Mesodermal cell (in vitro differentiated cells): ENCODE measurements at regions not wholly inside any gene's neighbourhood (a gene's known extent, or its start where the extent isn't known, plus 50 kb on each side); places are given as distances from the start of the nearest gene placed in this dataset.

Experiments
- H3K27ac ChIP-seq: 2 replicates; pipeline ENCODE4 v1.7.0; 2013; ENCODE audit warnings: mild to moderate bottlenecking, low read depth, low read length, moderate library complexity; ENCODE audit not compliant: severe bottlenecking
- H3K36me3 ChIP-seq: 2 replicates; pipeline ENCODE4 v1.7.1; 2013; ENCODE audit warnings: mild to moderate bottlenecking, low read length, moderate library complexity; ENCODE audit not compliant: control insufficient read depth, insufficient read depth
- H3K4me1 ChIP-seq: one replicate; pipeline ENCODE4 v1.7.1; 2013; ENCODE audit warnings: mild to moderate bottlenecking, low read length; ENCODE audit not compliant: insufficient read depth, control insufficient read depth, poor library complexity, severe bottlenecking
- H3K4me3 ChIP-seq: 2 replicates; pipeline ENCODE4 v1.7.0; 2013; ENCODE audit warnings: low read length, control low read depth, mild to moderate bottlenecking; ENCODE audit not compliant: insufficient read depth, poor library complexity, severe bottlenecking; ENCODE audit errors: extremely low read depth
- H3K9me3 ChIP-seq: 2 replicates; pipeline ENCODE4 v1.7.1; 2013; ENCODE audit warnings: mild to moderate bottlenecking, low read length, moderate library complexity; ENCODE audit not compliant: control insufficient read depth
- WGBS, 2 experiments: methylation state at CpG; one replicate each; pipeline ENCODE4 v1.1.5; 2013; ENCODE audit warnings: missing lambda C conversion rate in 2 of 2; ENCODE audit not compliant: insufficient coverage in 2 of 2; 5-methylcytosine and 5-hydroxymethylcytosine counted together

DNA sequence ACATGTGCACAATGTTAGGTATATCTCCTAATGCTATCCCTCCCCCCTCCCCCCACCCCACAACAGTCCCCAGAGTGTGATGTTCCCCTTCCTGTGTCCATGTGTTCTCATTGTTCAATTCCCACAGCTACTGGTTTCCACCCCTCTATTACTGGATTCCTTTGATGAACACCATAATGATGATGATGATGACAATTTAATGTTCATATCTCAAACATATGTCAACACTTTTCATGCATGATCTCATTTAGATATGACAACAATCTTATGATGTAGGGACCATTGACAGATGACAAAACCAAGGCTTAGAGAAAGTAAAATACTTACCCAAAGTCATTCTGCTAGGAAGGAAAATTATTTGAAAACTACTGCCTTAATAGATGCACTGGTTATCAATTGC lies 97.6 kb downstream of the TMEM114 start:
- Histone ChIP-seq H3K36me3 (no peaks in the 10 kb centered on the region), H3K4me1 (no peaks in the 10 kb centered on the region), H3K9me3 (no peaks in the 10 kb centered on the region), H3K4me3 (no peak overlapping the region), H3K27ac (no peak overlapping the region)

DNA sequence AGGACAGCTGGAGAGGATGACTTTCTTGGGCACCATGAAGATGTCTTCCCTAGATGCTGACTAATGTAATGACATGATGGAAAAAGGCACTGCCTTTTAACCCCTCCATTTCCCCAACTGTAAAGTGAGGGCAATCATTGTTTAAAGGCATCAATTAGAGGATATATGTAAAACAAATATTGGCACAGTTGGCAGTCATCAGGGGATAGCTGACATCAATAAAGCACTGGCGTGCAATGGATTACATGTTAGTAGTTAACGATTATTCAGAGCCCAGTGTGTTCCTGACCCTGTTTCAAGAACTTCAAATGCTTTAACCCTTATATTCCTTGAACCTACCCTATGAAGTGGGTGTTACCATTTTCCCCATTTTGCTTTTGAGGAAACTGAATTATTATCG lies 100.7 kb downstream of the TMEM114 start:
- Histone ChIP-seq H3K4me1 (no peaks in the 10 kb centered on the region), H3K36me3 (no peaks in the 10 kb centered on the region), H3K9me3 (no peaks in the 10 kb centered on the region), H3K27ac (no peak overlapping the region), H3K4me3 (no peak overlapping the region)
- 80 to 100% methylated on average over 1 to 2 of the region's 3 CpGs for WGBS, 2 experiments

DNA sequence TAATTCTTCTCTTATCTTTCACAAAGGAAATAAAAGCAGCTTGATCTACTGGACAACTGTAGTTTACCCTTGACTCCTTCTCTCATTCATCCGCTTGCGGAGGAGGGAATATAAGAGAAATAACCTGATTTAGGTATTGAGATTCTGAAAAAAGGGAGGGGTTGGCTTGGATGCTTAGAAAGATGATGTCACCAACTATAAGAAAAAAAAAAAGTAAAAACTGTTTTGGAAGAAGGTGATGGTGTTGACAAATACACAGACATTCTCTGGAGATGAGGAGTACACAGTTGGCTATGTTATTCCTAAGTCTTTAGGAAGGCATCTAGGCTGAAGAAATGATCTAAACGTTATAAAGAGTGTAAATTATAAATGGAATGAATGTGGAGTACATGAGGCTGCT lies 103.3 kb downstream of the TMEM114 start:
- Histone ChIP-seq H3K4me1 (no peaks in the 10 kb centered on the region), H3K4me3 (no peak overlapping the region), H3K9me3 (no peaks in the 10 kb centered on the region), H3K36me3 (no peaks in the 10 kb centered on the region), H3K27ac (no peak overlapping the region)
- WGBS, 2 experiments, result 50 to 63% methylated on average over 1 of the region's 3 CpGs

DNA sequence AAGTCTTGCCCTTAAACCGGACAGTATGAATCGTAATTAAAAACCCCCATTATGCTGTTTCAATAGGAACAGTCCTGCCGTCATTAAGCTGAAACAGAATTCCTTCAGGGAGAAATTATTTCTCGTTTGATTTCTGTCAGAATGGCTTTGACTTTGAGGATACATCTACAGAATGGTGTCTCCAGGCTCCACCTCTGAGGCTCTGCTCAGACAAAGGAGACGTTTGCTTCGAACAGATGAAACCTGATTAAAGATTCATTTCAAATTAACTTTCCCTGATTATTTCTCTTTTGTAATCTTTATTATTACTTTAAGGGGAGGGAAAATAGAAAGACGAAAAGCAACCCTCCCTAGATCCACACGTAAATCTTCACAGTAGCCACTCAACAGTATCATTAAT lies 106.9 kb downstream of the TMEM114 start:
- Histone ChIP-seq H3K4me1 (no peaks in the 10 kb centered on the region), H3K27ac (no peak overlapping the region), H3K36me3 (no peaks in the 10 kb centered on the region), H3K9me3 (no peaks in the 10 kb centered on the region), H3K4me3 (no peak overlapping the region)
- WGBS, 2 experiments, result 65 to 74% methylated on average over 3 to 6 of the region's 8 CpGs

DNA sequence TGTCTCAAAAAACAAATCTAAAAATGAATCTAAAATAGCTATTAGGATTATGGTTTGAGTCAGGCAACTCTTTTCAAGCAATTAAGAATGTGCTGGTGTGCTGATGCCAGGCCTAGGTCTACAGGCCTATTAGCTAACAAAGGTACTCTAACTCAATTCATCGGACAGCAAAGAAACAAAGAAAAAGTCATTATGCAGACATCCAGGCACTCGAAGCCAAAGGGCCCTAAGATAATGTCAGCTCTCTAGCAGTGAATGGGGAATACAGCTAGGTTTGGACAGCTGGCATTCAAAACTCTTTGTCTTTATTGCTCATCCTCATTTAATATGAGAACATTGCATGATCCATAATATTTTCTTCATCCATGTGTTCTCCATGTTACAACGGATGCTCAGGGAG lies 108.5 kb downstream of the TMEM114 start:
- Histone ChIP-seq H3K27ac (no peak overlapping the region), H3K4me1 (no peaks in the 10 kb centered on the region)
- 67 to 86% methylated on average over 2 to 3 of the region's 3 CpGs for WGBS, 2 experiments

DNA sequence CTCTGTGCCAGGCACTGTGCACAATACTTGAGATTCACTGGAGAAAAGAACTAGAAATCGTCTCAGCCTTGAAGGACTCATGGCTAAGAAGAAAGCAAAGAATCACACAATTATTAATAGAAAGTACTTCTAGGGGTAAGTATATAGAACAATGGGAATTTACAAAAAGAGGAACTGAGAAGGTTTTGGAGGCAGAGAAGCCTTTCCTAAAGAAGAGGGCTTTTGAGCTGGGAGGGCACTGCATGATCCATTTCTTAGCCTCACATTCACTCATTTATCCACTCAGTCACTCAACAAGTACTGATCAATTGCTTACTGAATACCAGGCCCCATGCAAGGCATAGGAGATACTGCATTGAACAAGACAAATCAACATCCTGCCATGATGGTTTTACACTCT lies 113.5 kb downstream of the TMEM114 start:
- H3K9me3 ChIP-seq, result no peaks in the 10 kb centered on the region
- WGBS, 2 experiments, result no CpG with 5 or more reads among the region's 1 CpG
- no peak overlapping the region for H3K4me3 ChIP-seq
- no peaks in the 10 kb centered on the region for H3K4me1 ChIP-seq
- H3K36me3 ChIP-seq, result no peaks in the 10 kb centered on the region
- no peak overlapping the region for H3K27ac ChIP-seq

More for the DNA sequence above, 108.5 kb downstream of the TMEM114 start:
- Histone ChIP-seq H3K4me3 (no peak overlapping the region), H3K9me3 (no peaks in the 10 kb centered on the region), H3K36me3 (no peaks in the 10 kb centered on the region)

DNA sequence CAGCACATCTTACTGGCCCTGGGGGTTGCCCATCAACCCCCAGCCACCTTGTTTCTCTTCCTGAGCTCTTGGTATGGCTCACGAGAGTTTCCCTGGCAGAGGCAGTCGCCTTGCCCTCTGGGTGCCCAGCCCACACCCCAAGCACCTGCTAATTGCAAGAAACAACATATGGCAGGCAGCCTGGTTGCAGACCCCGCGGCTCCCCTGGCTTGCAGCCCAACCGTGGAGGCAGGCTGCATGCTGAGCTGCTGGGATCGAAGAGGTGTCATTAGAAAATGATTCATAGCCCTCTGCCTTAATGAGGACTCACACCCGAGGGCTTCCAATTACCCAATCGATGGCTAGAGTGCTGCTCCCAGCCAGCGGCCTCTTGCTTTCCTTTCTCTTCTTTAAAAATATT lies 115.7 kb downstream of the TMEM114 start:
- H3K4me1 ChIP-seq, result no peaks in the 10 kb centered on the region
- no peak overlapping the region for H3K27ac ChIP-seq
- no peaks in the 10 kb centered on the region for H3K9me3 ChIP-seq
- H3K36me3 ChIP-seq, result no peaks in the 10 kb centered on the region
- 62 to 66% methylated on average over 6 to 8 of the region's 9 CpGs for WGBS, 2 experiments
- H3K4me3 ChIP-seq, result no peak overlapping the region

DNA sequence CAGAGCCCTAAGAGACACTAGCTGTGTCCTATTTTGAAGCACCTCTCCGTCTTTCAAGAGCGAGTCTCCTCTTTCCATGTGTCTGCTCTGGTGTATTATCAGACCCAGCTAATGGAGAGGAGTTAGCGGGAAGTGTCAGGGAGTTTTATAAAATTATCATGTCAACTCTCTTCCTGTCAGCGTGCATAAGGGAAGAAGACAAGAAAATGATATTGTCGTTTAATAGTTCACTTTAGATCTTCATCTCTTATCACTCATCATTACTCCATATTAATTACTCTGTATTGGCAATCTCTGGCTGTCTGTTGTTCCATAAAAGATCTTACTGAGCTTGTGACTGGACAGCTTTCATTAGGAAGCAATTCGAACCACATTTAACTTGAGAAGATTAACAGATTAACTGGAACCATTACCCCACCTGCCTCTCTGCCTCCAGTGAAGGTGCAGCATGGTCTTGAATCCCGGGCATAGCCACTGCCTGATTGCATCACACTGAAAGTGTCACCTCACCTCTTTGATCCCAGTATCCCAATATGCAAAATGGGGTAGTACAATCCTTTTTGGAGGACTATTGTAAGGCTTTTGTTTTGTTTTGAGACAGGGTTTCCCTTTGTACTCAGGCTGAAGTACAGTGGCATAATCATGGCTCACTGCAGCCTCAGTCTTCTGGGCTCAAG lies 121.1 kb downstream of the TMEM114 start:
- H3K9me3 ChIP-seq, result no peaks in the 10 kb centered on the region
- H3K4me3 ChIP-seq, result no peak overlapping the region
- no peak overlapping the region for H3K27ac ChIP-seq
- 82 to 91% methylated on average over 3 to 4 of the region's 7 CpGs for WGBS, 2 experiments
- H3K4me1 ChIP-seq, result no peaks in the 10 kb centered on the region
- H3K36me3 ChIP-seq, result no peaks in the 10 kb centered on the region

DNA sequence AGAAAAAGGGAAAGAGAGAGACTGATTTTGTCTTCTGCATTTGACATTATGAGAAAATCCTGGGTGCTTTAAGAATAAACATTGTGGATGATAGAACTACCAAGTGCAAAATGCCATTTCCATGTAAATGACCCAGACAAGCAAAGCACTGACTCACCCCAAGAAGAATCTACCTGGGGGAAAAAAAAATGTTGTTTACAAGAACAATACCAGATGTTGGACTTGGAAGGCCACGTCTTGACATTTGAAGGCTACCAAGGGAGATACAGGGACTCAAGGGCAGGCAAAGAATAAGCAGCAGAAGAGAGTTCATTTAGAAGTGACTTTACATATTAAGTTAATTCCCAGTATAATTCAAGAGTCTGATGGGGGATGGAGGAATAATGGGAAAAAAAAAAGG lies 125.3 kb downstream of the TMEM114 start:
- Histone ChIP-seq H3K36me3 (no peaks in the 10 kb centered on the region), H3K27ac (no peak overlapping the region), H3K4me1 (no peaks in the 10 kb centered on the region), H3K9me3 (no peaks in the 10 kb centered on the region), H3K4me3 (no peak overlapping the region)
- 60% methylated on average over 1 of the region's 1 CpG; no CpG with 5 or more reads in 1 of the 2 experiments for WGBS, 2 experiments

DNA sequence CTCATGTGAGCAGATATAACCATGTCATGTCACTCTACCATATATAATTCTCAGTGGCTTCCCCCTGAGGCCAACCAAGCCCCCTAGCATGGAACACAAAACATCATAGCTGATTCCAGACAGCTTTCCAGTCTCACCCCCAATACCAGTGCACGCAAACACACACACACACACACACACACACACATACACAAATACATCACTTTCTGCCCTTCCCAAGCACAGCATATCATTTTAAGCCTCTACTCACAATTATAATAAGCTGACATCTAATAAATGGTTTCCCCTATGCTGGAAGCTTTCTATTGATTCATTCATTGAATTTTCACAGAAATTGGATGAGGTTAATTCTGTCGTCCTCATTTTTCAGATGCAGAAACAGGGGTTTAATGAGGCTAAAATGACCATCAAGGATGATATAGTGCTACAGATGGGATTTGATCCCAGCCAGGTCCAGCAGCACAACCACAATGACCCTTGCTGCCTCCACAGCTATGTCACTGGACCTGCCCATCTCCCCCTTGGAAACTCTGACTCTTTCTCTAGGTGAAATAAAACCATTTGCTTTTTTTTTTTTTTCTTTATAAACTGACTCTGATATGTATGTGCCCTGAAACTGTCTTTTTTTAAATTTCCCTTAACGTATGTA lies 131.1 kb downstream of the TMEM114 start:
- Histone ChIP-seq H3K4me3 (no peak overlapping the region), H3K4me1 (no peaks in the 10 kb centered on the region), H3K27ac (no peak overlapping the region), H3K9me3 (no peaks in the 10 kb centered on the region), H3K36me3 (no peaks in the 10 kb centered on the region)
- WGBS, 2 experiments, result 75 to 94% methylated on average over 2 of the region's 3 CpGs

DNA sequence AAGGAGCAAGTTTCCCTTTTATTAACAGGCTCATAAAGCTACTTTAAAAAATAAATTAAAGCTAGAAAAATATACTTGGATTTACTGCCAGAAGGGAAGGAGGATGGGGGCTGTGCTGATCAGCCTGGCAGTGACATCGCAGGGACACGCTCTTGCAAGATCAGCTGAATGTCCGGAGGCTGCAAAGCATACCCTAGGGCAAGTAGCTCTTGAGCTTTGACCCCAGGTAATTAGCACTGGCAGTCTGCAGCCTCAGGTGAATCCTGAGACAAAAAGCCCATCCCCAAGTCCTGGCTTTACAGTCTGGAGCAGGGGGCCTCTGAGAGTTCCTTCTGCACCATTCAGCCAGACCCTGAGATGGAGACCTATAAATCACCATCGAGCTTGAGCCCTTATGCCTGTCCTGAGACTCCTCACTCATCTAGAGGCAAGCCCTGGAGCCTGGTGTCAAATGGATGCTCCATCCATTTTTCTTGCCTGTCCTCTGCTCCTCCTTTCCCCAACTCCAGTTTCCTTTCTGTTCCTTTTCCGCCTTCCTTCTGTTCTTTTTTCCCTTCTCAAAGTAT lies 131.7 kb downstream of the TMEM114 start:
- WGBS, 2 experiments, result 88% methylated on average over 5 of the region's 5 CpGs
- no peak overlapping the region for H3K4me3 ChIP-seq
- H3K36me3 ChIP-seq, result no peaks in the 10 kb centered on the region
- H3K9me3 ChIP-seq, result no peaks in the 10 kb centered on the region
- no peaks in the 10 kb centered on the region for H3K4me1 ChIP-seq
- no peak overlapping the region for H3K27ac ChIP-seq
